ENCODE measurements at regions not wholly inside any gene's neighbourhood (a gene's known extent, or its start where the extent isn't known, plus 50 kb on each side); places are given as distances from the start of the nearest gene placed in this dataset.
A peak's percentile ranks its signal among the peaks of the same experiment; 100 is the strongest.

DNA sequence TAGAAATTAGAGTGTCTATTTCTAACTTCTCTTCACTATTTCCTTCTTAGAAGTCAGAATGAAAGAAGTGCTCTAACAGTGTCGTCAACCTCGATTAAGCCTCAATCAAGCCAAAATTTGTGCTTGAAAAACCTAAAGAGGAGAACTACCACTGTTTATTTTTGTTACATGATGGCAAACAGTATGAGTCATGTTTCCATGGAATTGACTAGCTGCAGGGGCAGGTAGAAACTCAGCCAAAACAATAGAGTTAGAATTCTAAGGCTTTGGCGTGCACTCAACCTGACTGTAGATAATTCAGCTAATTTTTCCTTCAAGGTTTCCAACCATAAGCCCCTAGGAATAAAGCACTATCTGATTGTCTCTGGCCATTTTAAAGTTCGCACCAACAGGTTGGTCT is 415.9 kb downstream of the ETS1 start:
- Histone ChIP-seq H3K4me1 (ENCODE audit: control insufficient read depth, insufficient read depth, low read length) (peaks cover 2% of the 10 kb centered on the region; the same call in 1 of the 2 replicates), H2BK5ac (ENCODE audit: low read depth, low read length, poor library complexity, severe bottlenecking) (no peak overlapping the region), H3K4me3 (ENCODE audit: insufficient read depth, low read depth, low read length) (no peak overlapping the region), H4K20me1 (ENCODE audit: insufficient read depth, low read length) (no peaks in the 10 kb centered on the region), H3K56ac (ENCODE audit: extremely low read depth, insufficient read depth, low read length) (no peak overlapping the region), H4K5ac (ENCODE audit: low read depth, low read length) (no peak overlapping the region), H3K36me3 (ENCODE audit: control insufficient read depth, insufficient read depth, low read length) (no peaks in the 10 kb centered on the region), H3K27ac (ENCODE audit: insufficient read depth, low read length) (no peak overlapping the region), H3K4ac (ENCODE audit: low read depth, low read length) (no peak overlapping the region), H4K8ac (ENCODE audit: low read depth in 2 of 2, low read length in 2 of 2) (no peak overlapping the region), H2AFZ (replicated peaks; ENCODE audit: low read length, poor library complexity) (no peak overlapping the region), H2BK15ac (ENCODE audit: low read depth, low read length) (no peak overlapping the region), H2AK5ac (ENCODE audit: low read depth, low read length) (no peak overlapping the region), H2AK9ac (replicated peaks; ENCODE audit: low read depth, low read length, poor library complexity) (no peak overlapping the region), H3K79me1 (ENCODE audit: low read depth in 1 of 2, low read length in 2 of 2) (no peaks in the 10 kb centered on the region), H3K4me2 (ENCODE audit: low read depth, low read length) (no peak overlapping the region), H3K27me3 (ENCODE audit: control insufficient read depth, insufficient read depth, low read length) (peaks cover 12% of the 10 kb centered on the region), H2BK20ac (ENCODE audit: low read depth, low read length) (no peak overlapping the region), H3K9ac (ENCODE audit: low read depth, low read length) (no peak overlapping the region), H3K9me3 (ENCODE audit: control insufficient read depth, insufficient read depth, low read length) (no peaks in the 10 kb centered on the region), H3K9me1 (ENCODE audit: insufficient read depth, low read length) (no peaks in the 10 kb centered on the region), H4K91ac (ENCODE audit: insufficient read depth, low read depth, low read length) (no peak overlapping the region), H2BK120ac (ENCODE audit: low read depth, low read length) (no peak overlapping the region), H3K18ac (ENCODE audit: low read depth, low read length) (no peak overlapping the region), H3K23ac (ENCODE audit: low read depth, low read length) (no peak overlapping the region), H3K14ac (replicated peaks; ENCODE audit: low read depth, low read length) (no peak overlapping the region)
- no CpG with 5 or more reads among the region's 4 CpGs for WGBS, 2 experiments (ENCODE audit: extremely low coverage in 2 of 2, insufficient read length in 1 of 2)
- DNase-seq (peak; percentile 20), ATAC-seq (ENCODE audit: low read depth) (no peak)
- POLR2A ChIA-PET (ENCODE audit: unreplicated experiment), result no interaction called here
- dilution Hi-C loops (cut with HindIII; ENCODE audit: low sequenced_read_pairs, unreplicated experiment) (loop anchor here (25.0 kb wide), 1 partner anchor 466 kb away; no protein-coding TSS in a partner anchor), in situ Hi-C loops (cut with MboI; ENCODE audit: low sequenced_read_pairs) (loop anchor here (5.0 to 25.0 kb wide), 2 partner anchors 656 to 791 kb away; no protein-coding TSS in a partner anchor), intact Hi-C loops (cut with micrococcal nuclease) (loop anchor here (5.0 kb wide), 1 partner anchor 606 kb away; no protein-coding TSS in a partner anchor)
- CTCF ChIA-PET, result interaction anchor here (0.6 to 2.8 kb wide), 6 partner anchors 14 to 659 kb away, joined by 3 to 24 read pairs (median 10); no protein-coding TSS in a partner anchor
- TF ChIP-seq FOS (IDR thresholded peaks at IDR 0.05; ENCODE audit: low read depth, low read length) (no peak), BHLHE40 (IDR thresholded peaks at IDR 0.05; ENCODE audit: low read depth, low read length) (no peak), MAFK (IDR thresholded peaks at IDR 0.05; ENCODE audit: low read depth, low read length) (no peak), MXI1 (IDR thresholded peaks at IDR 0.05; ENCODE audit: borderline replicate concordance, low read depth, low read length) (no peak), MAZ (IDR thresholded peaks at IDR 0.05; ENCODE audit: borderline replicate concordance, low read depth, low read length) (no peak), CEBPB (IDR thresholded peaks at IDR 0.05; ENCODE audit: low read depth, low read length) (no peak), RAD21 (IDR thresholded peaks at IDR 0.05; ENCODE audit: low read length) (no peak), POLR2A (IDR thresholded peaks at IDR 0.05; ENCODE audit: low read depth, low read length) (no peak), SMC3 (IDR thresholded peaks at IDR 0.05; ENCODE audit: low read depth, low read length) (no peak), RCOR1 (IDR thresholded peaks at IDR 0.05; ENCODE audit: insufficient replicate concordance, low read length) (no peak), RFX5 (IDR thresholded peaks at IDR 0.05; ENCODE audit: low read depth, low read length) (no peak), CHD1 (IDR thresholded peaks at IDR 0.05; ENCODE audit: low read depth, low read length) (no peak), NFE2L2 (IDR thresholded peaks at IDR 0.05; ENCODE audit: low read depth, low read length) (no peak)
- TF ChIP-seq, protein P1, sequence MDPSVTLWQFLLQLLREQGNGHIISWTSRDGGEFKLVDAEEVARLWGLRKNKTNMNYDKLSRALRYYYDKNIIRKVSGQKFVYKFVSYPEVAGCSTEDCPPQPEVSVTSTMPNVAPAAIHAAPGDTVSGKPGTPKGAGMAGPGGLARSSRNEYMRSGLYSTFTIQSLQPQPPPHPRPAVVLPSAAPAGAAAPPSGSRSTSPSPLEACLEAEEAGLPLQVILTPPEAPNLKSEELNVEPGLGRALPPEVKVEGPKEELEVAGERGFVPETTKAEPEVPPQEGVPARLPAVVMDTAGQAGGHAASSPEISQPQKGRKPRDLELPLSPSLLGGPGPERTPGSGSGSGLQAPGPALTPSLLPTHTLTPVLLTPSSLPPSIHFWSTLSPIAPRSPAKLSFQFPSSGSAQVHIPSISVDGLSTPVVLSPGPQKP (IDR thresholded peaks at IDR 0.05; ENCODE audit: borderline replicate concordance, low read depth, low read length), result no peak
- TF ChIP-seq, protein P2, sequence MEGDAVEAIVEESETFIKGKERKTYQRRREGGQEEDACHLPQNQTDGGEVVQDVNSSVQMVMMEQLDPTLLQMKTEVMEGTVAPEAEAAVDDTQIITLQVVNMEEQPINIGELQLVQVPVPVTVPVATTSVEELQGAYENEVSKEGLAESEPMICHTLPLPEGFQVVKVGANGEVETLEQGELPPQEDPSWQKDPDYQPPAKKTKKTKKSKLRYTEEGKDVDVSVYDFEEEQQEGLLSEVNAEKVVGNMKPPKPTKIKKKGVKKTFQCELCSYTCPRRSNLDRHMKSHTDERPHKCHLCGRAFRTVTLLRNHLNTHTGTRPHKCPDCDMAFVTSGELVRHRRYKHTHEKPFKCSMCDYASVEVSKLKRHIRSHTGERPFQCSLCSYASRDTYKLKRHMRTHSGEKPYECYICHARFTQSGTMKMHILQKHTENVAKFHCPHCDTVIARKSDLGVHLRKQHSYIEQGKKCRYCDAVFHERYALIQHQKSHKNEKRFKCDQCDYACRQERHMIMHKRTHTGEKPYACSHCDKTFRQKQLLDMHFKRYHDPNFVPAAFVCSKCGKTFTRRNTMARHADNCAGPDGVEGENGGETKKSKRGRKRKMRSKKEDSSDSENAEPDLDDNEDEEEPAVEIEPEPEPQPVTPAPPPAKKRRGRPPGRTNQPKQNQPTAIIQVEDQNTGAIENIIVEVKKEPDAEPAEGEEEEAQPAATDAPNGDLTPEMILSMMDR (conservative IDR thresholded peaks at IDR 0.05; ENCODE audit: low read depth, low read length), result no peak
- TF ChIP-seq, protein P3, sequence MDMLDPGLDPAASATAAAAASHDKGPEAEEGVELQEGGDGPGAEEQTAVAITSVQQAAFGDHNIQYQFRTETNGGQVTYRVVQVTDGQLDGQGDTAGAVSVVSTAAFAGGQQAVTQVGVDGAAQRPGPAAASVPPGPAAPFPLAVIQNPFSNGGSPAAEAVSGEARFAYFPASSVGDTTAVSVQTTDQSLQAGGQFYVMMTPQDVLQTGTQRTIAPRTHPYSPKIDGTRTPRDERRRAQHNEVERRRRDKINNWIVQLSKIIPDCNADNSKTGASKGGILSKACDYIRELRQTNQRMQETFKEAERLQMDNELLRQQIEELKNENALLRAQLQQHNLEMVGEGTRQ (IDR thresholded peaks at IDR 0.05; ENCODE audit: low read depth, low read length), result no peak
- no TSS peak for BruUV-seq (replicated peaks)
